GM19328 (cell line): ENCODE measurements at regions not wholly inside any gene's neighbourhood (a gene's known extent, or its start where the extent isn't known, plus 50 kb on each side); places are given as distances from the start of the nearest gene placed in this dataset.
"Not testable (repeated sequence)": the region's sequence is repeated elsewhere in the genome, so short reads cannot be mapped to it uniquely, and the experiment has no call there.

ENCODE experiments used
- ATAC-seq: cut with Tn5 transposase; IDR thresholded peaks from one replicate; pipeline ENCODE4 v1.9.1; 2021; ENCODE audit warnings: mild to moderate bottlenecking, moderate library complexity; ENCODE audit not compliant: unreplicated experiment

- ATAC-seq: no peak
Observed at GRCh38 chr2:37802899-37803379, 122.1 kb upstream of the RMDN2 start.

GRCh38 chr2:37806004-37806403, 119.1 kb upstream of the RMDN2 start:
- not testable (repeated sequence) for ATAC-seq

- no peak for ATAC-seq
Observed at GRCh38 chr2:37809525-37809924, 115.6 kb upstream of the RMDN2 start.

GRCh38 chr2:37809931-37810570, 115.0 kb upstream of the RMDN2 start:
- ATAC-seq: no peak

GRCh38 chr2:37812414-37812813, 112.7 kb upstream of the RMDN2 start:
- no peak for ATAC-seq

GRCh38 chr2:37812941-37813730, 112.0 kb upstream of the RMDN2 start:
- no peak for ATAC-seq

GRCh38 chr2:37816036-37816435, 109.1 kb upstream of the RMDN2 start:
- ATAC-seq: no peak

- no peak for ATAC-seq
Observed at GRCh38 chr2:37816686-37817085, 108.4 kb upstream of the RMDN2 start.

GRCh38 chr2:37819186-37819585, 105.9 kb upstream of the RMDN2 start:
- no peak for ATAC-seq

GRCh38 chr2:37820471-37820986, 104.6 kb upstream of the RMDN2 start:
- ATAC-seq: no peak

- ATAC-seq: no peak
Observed at GRCh38 chr2:37825586-37825985, 99.5 kb upstream of the RMDN2 start.

GRCh38 chr2:37826611-37827010, 98.5 kb upstream of the RMDN2 start:
- no peak for ATAC-seq

GRCh38 chr2:37827455-37827854, 97.6 kb upstream of the RMDN2 start:
- no peak for ATAC-seq

GRCh38 chr2:37827911-37828511, 97.1 kb upstream of the RMDN2 start:
- ATAC-seq: no peak

- ATAC-seq: no peak
Observed at GRCh38 chr2:37829202-37829601, 95.9 kb upstream of the RMDN2 start.

GRCh38 chr2:37829616-37830395, 95.3 kb upstream of the RMDN2 start:
- ATAC-seq: no peak

GRCh38 chr2:37830636-37831035, 94.5 kb upstream of the RMDN2 start:
- ATAC-seq: no peak

GRCh38 chr2:37831081-37831780, 93.9 kb upstream of the RMDN2 start:
- no peak for ATAC-seq

GRCh38 chr2:37832590-37833197, 92.4 kb upstream of the RMDN2 start:
- no peak for ATAC-seq

GRCh38 chr2:37833423-37833822, 91.7 kb upstream of the RMDN2 start:
- ATAC-seq: no peak
